ENCODE measurements at regions not wholly inside any gene's neighbourhood (a gene's known extent, or its start where the extent isn't known, plus 50 kb on each side); places are given as distances from the start of the nearest gene placed in this dataset.

DNA sequence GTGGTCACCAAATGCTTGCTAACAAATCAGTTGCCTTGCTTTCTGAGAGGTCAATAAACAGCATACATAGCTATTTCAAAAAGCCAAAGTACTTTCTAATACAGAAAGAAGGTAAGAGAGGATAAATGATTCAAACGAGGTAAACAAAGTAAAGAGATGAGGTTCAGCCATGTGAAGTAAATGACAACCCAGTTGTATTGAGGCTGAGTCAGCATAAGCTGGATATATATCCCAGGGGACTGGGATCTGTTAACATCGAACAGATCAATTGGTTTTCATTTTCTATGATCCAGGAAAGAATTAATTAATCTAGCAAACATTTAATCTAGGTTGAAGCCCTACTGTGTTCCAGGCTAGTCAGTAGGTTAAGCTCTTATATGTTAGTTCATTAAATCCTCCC lies 97.3 kb upstream of the GRIA3 start:
- TF ChIP-seq TCF12 (IDR thresholded peaks at IDR 0.05; ENCODE audit: low read depth) (no peak), REST (IDR thresholded peaks at IDR 0.05; ENCODE audit: low read depth) (no peak), FOXM1 (IDR thresholded peaks at IDR 0.05; ENCODE audit: borderline replicate concordance, low read depth) (no peak), ZBTB7A (IDR thresholded peaks at IDR 0.05; ENCODE audit: low read depth) (no peak), CREB1 (IDR thresholded peaks at IDR 0.05; ENCODE audit: low read depth) (no peak), TEAD4 (IDR thresholded peaks at IDR 0.05) (no peak), EGR1 (IDR thresholded peaks at IDR 0.05) (no peak), EP300 (IDR thresholded peaks at IDR 0.05; ENCODE audit: borderline replicate concordance) (no peak), NFIC (IDR thresholded peaks at IDR 0.05) (no peak), RAD21 (IDR thresholded peaks at IDR 0.05; ENCODE audit: low read depth) (no peak), YY1 (IDR thresholded peaks at IDR 0.05; ENCODE audit: low read depth) (no peak), CEBPB (IDR thresholded peaks at IDR 0.05) (no peak)
- TF ChIP-seq, protein P1, sequence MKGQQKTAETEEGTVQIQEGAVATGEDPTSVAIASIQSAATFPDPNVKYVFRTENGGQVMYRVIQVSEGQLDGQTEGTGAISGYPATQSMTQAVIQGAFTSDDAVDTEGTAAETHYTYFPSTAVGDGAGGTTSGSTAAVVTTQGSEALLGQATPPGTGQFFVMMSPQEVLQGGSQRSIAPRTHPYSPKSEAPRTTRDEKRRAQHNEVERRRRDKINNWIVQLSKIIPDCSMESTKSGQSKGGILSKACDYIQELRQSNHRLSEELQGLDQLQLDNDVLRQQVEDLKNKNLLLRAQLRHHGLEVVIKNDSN (IDR thresholded peaks at IDR 0.05) = no peak
- TF ChIP-seq, protein P2, sequence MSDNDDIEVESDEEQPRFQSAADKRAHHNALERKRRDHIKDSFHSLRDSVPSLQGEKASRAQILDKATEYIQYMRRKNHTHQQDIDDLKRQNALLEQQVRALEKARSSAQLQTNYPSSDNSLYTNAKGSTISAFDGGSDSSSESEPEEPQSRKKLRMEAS (IDR thresholded peaks at IDR 0.05) = no peak

DNA sequence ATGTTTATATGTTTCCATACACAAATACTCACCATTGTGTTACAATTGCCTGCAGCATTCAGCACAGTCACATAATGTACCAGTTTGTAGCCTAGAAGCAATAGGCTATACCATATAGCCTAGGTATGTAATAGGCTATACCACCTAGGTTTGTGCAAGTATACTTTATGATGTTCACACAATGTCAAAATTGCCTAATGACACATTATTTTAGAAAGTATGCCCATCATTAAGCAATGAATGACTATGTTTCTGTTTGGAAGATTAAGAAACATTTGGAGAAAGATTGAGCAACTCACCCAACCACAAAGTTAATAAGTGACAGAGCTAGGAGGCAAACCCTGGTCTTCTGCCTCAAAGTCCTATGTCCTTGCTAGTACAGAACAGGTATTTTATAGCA lies 96.8 kb upstream of the GRIA3 start:
- no peak for TF ChIP-seq NFIC (IDR thresholded peaks at IDR 0.05)
- TF ChIP-seq CEBPB (IDR thresholded peaks at IDR 0.05) = no peak
- TF ChIP-seq, protein P1 (IDR thresholded peaks at IDR 0.05) = no peak
- TF ChIP-seq FOXM1 (IDR thresholded peaks at IDR 0.05; ENCODE audit: borderline replicate concordance, low read depth) = no peak
- no peak for TF ChIP-seq EGR1 (IDR thresholded peaks at IDR 0.05)
- TF ChIP-seq, protein P2 (IDR thresholded peaks at IDR 0.05) = no peak
- TF ChIP-seq TCF12 (IDR thresholded peaks at IDR 0.05; ENCODE audit: low read depth) = no peak

DNA sequence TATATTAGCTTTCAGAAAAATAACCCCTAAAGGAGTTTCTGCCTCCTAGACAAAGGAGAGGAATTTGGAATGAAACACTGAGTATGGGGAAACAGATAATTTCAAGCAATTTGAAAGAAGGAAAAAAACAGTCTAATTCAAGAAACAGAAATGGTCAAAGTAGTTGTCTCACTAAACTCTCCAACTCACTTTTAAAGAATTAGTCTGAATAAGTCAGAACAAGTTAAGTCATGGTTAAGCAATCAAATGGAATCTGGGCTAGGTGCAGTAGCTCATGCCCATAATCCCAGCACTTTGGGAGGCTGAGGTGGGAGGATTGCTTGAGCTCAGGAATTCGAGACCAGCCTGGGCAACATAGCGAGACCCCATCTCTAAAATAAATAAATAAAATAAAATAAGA lies 95.7 kb upstream of the GRIA3 start:
- no peak for TF ChIP-seq TAF1 (IDR thresholded peaks at IDR 0.05; ENCODE audit: low read depth)
- TF ChIP-seq EGR1 (IDR thresholded peaks at IDR 0.05) = no peak
- TF ChIP-seq EP300 (IDR thresholded peaks at IDR 0.05; ENCODE audit: borderline replicate concordance) = no peak
- no peak for TF ChIP-seq CREB1 (IDR thresholded peaks at IDR 0.05; ENCODE audit: low read depth)
- no peak for TF ChIP-seq TEAD4 (IDR thresholded peaks at IDR 0.05)
- TF ChIP-seq YY1 (IDR thresholded peaks at IDR 0.05; ENCODE audit: low read depth) = no peak
- TF ChIP-seq REST (IDR thresholded peaks at IDR 0.05; ENCODE audit: low read depth) = no peak
- TF ChIP-seq RAD21 (IDR thresholded peaks at IDR 0.05; ENCODE audit: low read depth) = no peak
- TF ChIP-seq ZBTB7A (IDR thresholded peaks at IDR 0.05; ENCODE audit: low read depth) = no peak

DNA sequence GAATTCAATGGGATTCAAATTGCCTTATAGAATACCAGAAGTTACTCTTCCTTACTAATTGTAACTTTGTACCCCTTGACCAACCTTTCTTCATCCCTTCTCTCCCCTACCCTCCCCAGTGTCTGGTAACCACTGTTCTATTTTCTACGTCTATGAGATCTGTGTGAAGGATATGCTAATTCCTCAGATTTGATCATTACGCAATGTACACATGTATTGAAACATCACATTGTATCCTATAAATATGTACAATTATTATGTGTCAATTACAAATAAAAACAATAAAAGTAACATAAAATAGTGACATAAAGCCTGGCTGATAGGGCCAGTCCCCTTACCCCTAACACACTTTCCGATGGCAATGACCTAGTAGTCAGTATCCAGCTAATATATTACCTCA lies 95.1 kb upstream of the GRIA3 start:
- TF ChIP-seq, protein P2 (IDR thresholded peaks at IDR 0.05) = no peak
- TF ChIP-seq REST (IDR thresholded peaks at IDR 0.05; ENCODE audit: low read depth) = no peak
- no peak for TF ChIP-seq YY1 (IDR thresholded peaks at IDR 0.05; ENCODE audit: low read depth)
- TF ChIP-seq EGR1 (IDR thresholded peaks at IDR 0.05) = no peak

GRCh38 chrX:123093792-123094191 lies 90.3 kb upstream of the GRIA3 start:
- TF ChIP-seq TCF12 (IDR thresholded peaks at IDR 0.05; ENCODE audit: low read depth) = no peak
- TF ChIP-seq CEBPB (IDR thresholded peaks at IDR 0.05) = no peak
- no peak for TF ChIP-seq REST (IDR thresholded peaks at IDR 0.05; ENCODE audit: low read depth)
- TF ChIP-seq, protein P2 (IDR thresholded peaks at IDR 0.05) = no peak
- no peak for TF ChIP-seq NFIC (IDR thresholded peaks at IDR 0.05)
- no peak for TF ChIP-seq CREB1 (IDR thresholded peaks at IDR 0.05; ENCODE audit: low read depth)
- TF ChIP-seq FOXM1 (IDR thresholded peaks at IDR 0.05; ENCODE audit: borderline replicate concordance, low read depth) = no peak
- TF ChIP-seq EP300 (IDR thresholded peaks at IDR 0.05; ENCODE audit: borderline replicate concordance) = no peak
- TF ChIP-seq YY1 (IDR thresholded peaks at IDR 0.05; ENCODE audit: low read depth) = no peak
- TF ChIP-seq, protein P1 (IDR thresholded peaks at IDR 0.05) = no peak
- TF ChIP-seq ZBTB7A (IDR thresholded peaks at IDR 0.05; ENCODE audit: low read depth) = no peak
- TF ChIP-seq TEAD4 (IDR thresholded peaks at IDR 0.05) = no peak
- TF ChIP-seq EGR1 (IDR thresholded peaks at IDR 0.05) = no peak
